ENCODE measurements at regions not wholly inside any gene's neighbourhood (a gene's known extent, or its start where the extent isn't known, plus 50 kb on each side); places are given as distances from the start of the nearest gene placed in this dataset.
"Not testable (repeated sequence)": the region's sequence is repeated elsewhere in the genome, so short reads cannot be mapped to it uniquely, and the experiment has no call there.

DNA sequence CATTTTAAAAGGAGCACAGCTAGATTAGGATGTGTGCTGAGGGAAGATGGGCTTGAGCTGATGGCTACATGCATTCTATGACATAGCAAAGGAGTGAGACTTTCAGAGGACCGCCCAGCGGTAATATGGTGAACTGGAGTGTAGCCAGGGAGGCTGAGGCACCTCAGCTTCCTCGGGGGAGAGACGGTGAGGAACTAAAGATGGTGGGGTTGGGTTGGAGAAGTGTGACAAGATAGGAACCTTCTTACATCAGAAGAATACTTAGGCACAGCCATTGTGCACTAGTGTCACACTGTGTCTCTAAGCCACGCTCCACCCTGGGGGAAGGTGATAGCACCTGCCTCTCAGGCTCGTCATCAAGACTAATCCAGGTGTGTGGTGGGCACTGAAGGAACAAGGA lies 118.0 kb upstream of the IRX2 start:
- Histone ChIP-seq H3K27me3 (ENCODE audit: control insufficient read depth in 1 of 2, insufficient read depth in 2 of 2, low read length in 2 of 2) (no peaks in the 10 kb centered on the region), H3K9me3 (ENCODE audit: control insufficient read depth in 1 of 2, low read length in 2 of 2) (peaks cover 3 to 4% of the 10 kb centered on the region in 2 donors), H3K27ac (ENCODE audit: low read depth, low read length) (no peak overlapping the region), H3K4me1 (ENCODE audit: control insufficient read depth in 1 of 2, insufficient read depth in 2 of 2, low read length in 2 of 2) (no peaks in the 10 kb centered on the region), H3K9ac (ENCODE audit: low read depth in 1 of 2, low read length in 2 of 2) (no peak overlapping the region), H3K36me3 (ENCODE audit: control insufficient read depth in 1 of 2, insufficient read depth in 2 of 2, low read length in 2 of 2) (no peaks in the 10 kb centered on the region), H3K4me3 (ENCODE audit: low read depth in 1 of 2, low read length in 2 of 2) (no peak overlapping the region)

GRCh38 chr5:2867373-2867933 lies 116.0 kb upstream of the IRX2 start:
- no peaks in the 10 kb centered on the region for H3K27me3 ChIP-seq (ENCODE audit: control insufficient read depth in 1 of 2, insufficient read depth in 2 of 2, low read length in 2 of 2)
- H3K36me3 ChIP-seq (ENCODE audit: control insufficient read depth in 1 of 2, insufficient read depth in 2 of 2, low read length in 2 of 2), result no peaks in the 10 kb centered on the region
- no peak overlapping the region for H3K4me3 ChIP-seq (ENCODE audit: low read depth in 1 of 2, low read length in 2 of 2)
- no peaks in the 10 kb centered on the region for H3K4me1 ChIP-seq (ENCODE audit: control insufficient read depth in 1 of 2, insufficient read depth in 2 of 2, low read length in 2 of 2)
- no peak overlapping the region for H3K27ac ChIP-seq (ENCODE audit: low read depth, low read length)
- no peak overlapping the region for H3K9ac ChIP-seq (ENCODE audit: low read depth in 1 of 2, low read length in 2 of 2)
- peaks cover 4 to 8% of the 10 kb centered on the region in 2 donors for H3K9me3 ChIP-seq (ENCODE audit: control insufficient read depth in 1 of 2, low read length in 2 of 2)

GRCh38 chr5:2866662-2867372 lies 115.3 kb upstream of the IRX2 start:
- Histone ChIP-seq H3K27ac (ENCODE audit: low read depth, low read length) (no peak overlapping the region), H3K4me1 (ENCODE audit: control insufficient read depth in 1 of 2, insufficient read depth in 2 of 2, low read length in 2 of 2) (no peaks in the 10 kb centered on the region), H3K27me3 (ENCODE audit: control insufficient read depth in 1 of 2, insufficient read depth in 2 of 2, low read length in 2 of 2) (no peaks in the 10 kb centered on the region), H3K36me3 (ENCODE audit: control insufficient read depth in 1 of 2, insufficient read depth in 2 of 2, low read length in 2 of 2) (no peaks in the 10 kb centered on the region), H3K9me3 (ENCODE audit: control insufficient read depth in 1 of 2, low read length in 2 of 2) (peaks cover 4 to 8% of the 10 kb centered on the region in 2 donors), H3K9ac (ENCODE audit: low read depth in 1 of 2, low read length in 2 of 2) (no peak overlapping the region), H3K4me3 (ENCODE audit: low read depth in 1 of 2, low read length in 2 of 2) (no peak overlapping the region)

GRCh38 chr5:2865856-2866255 lies 114.4 kb upstream of the IRX2 start:
- Histone ChIP-seq H3K27ac (ENCODE audit: low read depth, low read length) (no peak overlapping the region), H3K36me3 (ENCODE audit: control insufficient read depth in 1 of 2, insufficient read depth in 2 of 2, low read length in 2 of 2) (no peaks in the 10 kb centered on the region), H3K4me1 (ENCODE audit: control insufficient read depth in 1 of 2, insufficient read depth in 2 of 2, low read length in 2 of 2) (no peaks in the 10 kb centered on the region), H3K27me3 (ENCODE audit: control insufficient read depth in 1 of 2, insufficient read depth in 2 of 2, low read length in 2 of 2) (no peaks in the 10 kb centered on the region), H3K9ac (ENCODE audit: low read depth in 1 of 2, low read length in 2 of 2) (no peak overlapping the region), H3K4me3 (ENCODE audit: low read depth in 1 of 2, low read length in 2 of 2) (no peak overlapping the region), H3K9me3 (ENCODE audit: control insufficient read depth in 1 of 2, low read length in 2 of 2) (peaks cover 4 to 8% of the 10 kb centered on the region in 2 donors)

DNA sequence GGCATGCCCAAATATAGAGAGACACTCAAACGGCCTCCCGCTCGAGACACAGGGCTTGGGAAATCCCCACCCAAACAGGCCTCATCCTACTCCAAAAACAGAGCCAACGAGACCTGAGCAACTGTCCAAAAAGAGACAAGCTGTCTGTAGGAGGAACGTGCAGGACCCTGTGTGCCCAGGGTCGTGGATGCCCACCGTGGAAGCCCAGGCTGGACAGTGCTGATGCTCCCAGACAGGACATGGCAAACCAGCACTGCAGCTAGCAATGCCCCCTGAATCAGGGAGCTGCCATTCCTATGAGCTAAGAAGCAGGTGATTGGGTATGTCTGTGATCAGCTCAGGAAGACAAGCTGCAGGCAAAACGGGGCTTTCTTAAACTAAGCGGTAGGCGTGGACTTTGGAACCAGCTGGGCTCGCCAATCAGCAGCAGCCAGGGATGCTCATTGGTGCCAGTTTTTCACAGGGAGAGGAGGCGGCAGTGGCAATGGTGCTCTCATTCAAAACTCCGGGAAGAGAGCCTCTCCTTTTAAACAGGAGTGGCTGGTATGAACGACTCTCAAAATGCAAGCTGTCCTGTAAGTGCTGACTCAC lies 113.1 kb upstream of the IRX2 start:
- Histone ChIP-seq H3K9ac (ENCODE audit: low read depth in 1 of 2, low read length in 2 of 2) (no peak overlapping the region), H3K9me3 (ENCODE audit: control insufficient read depth in 1 of 2, low read length in 2 of 2) (peaks cover 4 to 8% of the 10 kb centered on the region in 2 donors), H3K4me1 (ENCODE audit: control insufficient read depth in 1 of 2, insufficient read depth in 2 of 2, low read length in 2 of 2) (no peaks in the 10 kb centered on the region), H3K4me3 (ENCODE audit: low read depth in 1 of 2, low read length in 2 of 2) (no peak overlapping the region), H3K27me3 (ENCODE audit: control insufficient read depth in 1 of 2, insufficient read depth in 2 of 2, low read length in 2 of 2) (no peaks in the 10 kb centered on the region), H3K27ac (ENCODE audit: low read depth, low read length) (no peak overlapping the region), H3K36me3 (ENCODE audit: control insufficient read depth in 1 of 2, insufficient read depth in 2 of 2, low read length in 2 of 2) (no peaks in the 10 kb centered on the region)

GRCh38 chr5:2863675-2864433 lies 112.4 kb upstream of the IRX2 start:
- Histone ChIP-seq H3K4me1 (ENCODE audit: control insufficient read depth in 1 of 2, insufficient read depth in 2 of 2, low read length in 2 of 2) (no peaks in the 10 kb centered on the region), H3K27ac (ENCODE audit: low read depth, low read length) (no peak overlapping the region), H3K27me3 (ENCODE audit: control insufficient read depth in 1 of 2, insufficient read depth in 2 of 2, low read length in 2 of 2) (no peaks in the 10 kb centered on the region), H3K9me3 (ENCODE audit: control insufficient read depth in 1 of 2, low read length in 2 of 2) (peaks cover 4 to 8% of the 10 kb centered on the region in 2 donors), H3K4me3 (ENCODE audit: low read depth in 1 of 2, low read length in 2 of 2) (no peak overlapping the region), H3K36me3 (ENCODE audit: control insufficient read depth in 1 of 2, insufficient read depth in 2 of 2, low read length in 2 of 2) (no peaks in the 10 kb centered on the region), H3K9ac (ENCODE audit: low read depth in 1 of 2, low read length in 2 of 2) (no peak overlapping the region)

- H3K9ac ChIP-seq (ENCODE audit: low read depth in 1 of 2, low read length in 2 of 2), result no peak overlapping the region
- H3K4me3 ChIP-seq (ENCODE audit: low read depth in 1 of 2, low read length in 2 of 2), result no peak overlapping the region
- no peaks in the 10 kb centered on the region for H3K27me3 ChIP-seq (ENCODE audit: control insufficient read depth in 1 of 2, insufficient read depth in 2 of 2, low read length in 2 of 2)
- no peaks in the 10 kb centered on the region for H3K36me3 ChIP-seq (ENCODE audit: control insufficient read depth in 1 of 2, insufficient read depth in 2 of 2, low read length in 2 of 2)
- H3K4me1 ChIP-seq (ENCODE audit: control insufficient read depth in 1 of 2, insufficient read depth in 2 of 2, low read length in 2 of 2), result no peaks in the 10 kb centered on the region
- H3K27ac ChIP-seq (ENCODE audit: low read depth, low read length), result no peak overlapping the region
- H3K9me3 ChIP-seq (ENCODE audit: control insufficient read depth in 1 of 2, low read length in 2 of 2), result peaks cover 4 to 8% of the 10 kb centered on the region in 2 donors
Observed at GRCh38 chr5:2863133-2863532, 111.7 kb upstream of the IRX2 start.

DNA sequence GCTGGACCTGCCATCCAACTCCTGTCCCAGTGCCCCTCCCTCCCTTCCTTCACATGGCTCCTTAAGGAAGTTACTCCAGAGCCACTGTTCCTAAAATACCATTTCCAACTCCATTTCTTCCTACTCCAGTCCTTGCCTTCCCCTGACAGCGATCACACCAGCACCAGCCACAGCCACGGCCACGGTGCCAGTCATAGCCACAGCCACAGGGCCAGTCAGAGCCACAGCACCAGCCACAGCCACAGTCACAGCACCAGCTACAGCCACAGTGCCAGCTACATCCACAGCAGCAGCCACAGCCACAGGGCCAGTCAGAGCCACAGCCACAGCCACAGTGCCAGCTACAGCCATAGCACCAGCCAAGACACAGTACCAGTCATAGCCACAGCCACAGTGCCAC lies 110.7 kb upstream of the IRX2 start:
- H3K9me3 ChIP-seq (ENCODE audit: control insufficient read depth in 1 of 2, low read length in 2 of 2); H3K36me3 ChIP-seq (ENCODE audit: control insufficient read depth in 1 of 2, insufficient read depth in 2 of 2, low read length in 2 of 2); H3K4me1 ChIP-seq (ENCODE audit: control insufficient read depth in 1 of 2, insufficient read depth in 2 of 2, low read length in 2 of 2); H3K9ac ChIP-seq (ENCODE audit: low read depth in 1 of 2, low read length in 2 of 2); H3K4me3 ChIP-seq (ENCODE audit: low read depth in 1 of 2, low read length in 2 of 2); H3K27me3 ChIP-seq (ENCODE audit: control insufficient read depth in 1 of 2, insufficient read depth in 2 of 2, low read length in 2 of 2); H3K27ac ChIP-seq (ENCODE audit: low read depth, low read length): not testable (repeated sequence)

- Histone ChIP-seq H3K27ac (ENCODE audit: low read depth, low read length) (no peak overlapping the region), H3K4me3 (ENCODE audit: low read depth in 1 of 2, low read length in 2 of 2) (no peak overlapping the region), H3K4me1 (ENCODE audit: control insufficient read depth in 1 of 2, insufficient read depth in 2 of 2, low read length in 2 of 2) (no peaks in the 10 kb centered on the region), H3K27me3 (ENCODE audit: control insufficient read depth in 1 of 2, insufficient read depth in 2 of 2, low read length in 2 of 2) (no peaks in the 10 kb centered on the region), H3K36me3 (ENCODE audit: control insufficient read depth in 1 of 2, insufficient read depth in 2 of 2, low read length in 2 of 2) (no peaks in the 10 kb centered on the region), H3K9ac (ENCODE audit: low read depth in 1 of 2, low read length in 2 of 2) (no peak overlapping the region), H3K9me3 (ENCODE audit: control insufficient read depth in 1 of 2, low read length in 2 of 2) (peaks cover 4 to 8% of the 10 kb centered on the region in 2 donors)
Observed at GRCh38 chr5:2861605-2862004, 110.1 kb upstream of the IRX2 start.

DNA sequence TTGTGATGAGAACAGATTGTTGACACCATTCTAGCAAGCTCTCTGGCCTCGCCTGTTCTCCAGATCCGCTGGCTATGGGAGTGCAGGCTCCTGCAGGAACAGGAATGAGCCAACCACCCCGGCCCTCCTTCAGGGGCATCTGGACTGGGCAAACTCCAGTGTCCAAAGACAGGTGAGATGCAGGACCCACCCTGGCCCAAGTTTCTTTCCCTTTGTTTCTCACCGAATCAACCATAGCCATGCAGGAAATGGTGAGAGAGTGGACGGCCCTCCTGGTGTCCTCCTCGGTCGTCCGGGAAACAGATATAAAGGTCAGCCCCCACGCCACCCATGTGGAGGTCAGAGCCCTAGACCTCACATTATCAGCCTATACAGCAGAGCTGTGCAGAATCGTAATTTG lies 108.6 kb upstream of the IRX2 start:
- no peaks in the 10 kb centered on the region for H3K27me3 ChIP-seq (ENCODE audit: control insufficient read depth in 1 of 2, insufficient read depth in 2 of 2, low read length in 2 of 2)
- peaks cover 0 to 6% of the 10 kb centered on the region in 2 donors for H3K9me3 ChIP-seq (ENCODE audit: control insufficient read depth in 1 of 2, low read length in 2 of 2)
- H3K27ac ChIP-seq (ENCODE audit: low read depth, low read length), result no peak overlapping the region
- H3K4me3 ChIP-seq (ENCODE audit: low read depth in 1 of 2, low read length in 2 of 2), result no peak overlapping the region
- H3K4me1 ChIP-seq (ENCODE audit: control insufficient read depth in 1 of 2, insufficient read depth in 2 of 2, low read length in 2 of 2), result no peaks in the 10 kb centered on the region
- no peaks in the 10 kb centered on the region for H3K36me3 ChIP-seq (ENCODE audit: control insufficient read depth in 1 of 2, insufficient read depth in 2 of 2, low read length in 2 of 2)
- H3K9ac ChIP-seq (ENCODE audit: low read depth in 1 of 2, low read length in 2 of 2), result no peak overlapping the region
